HepG2 (cell line): ENCODE measurements at regions not wholly inside any gene's neighbourhood (a gene's known extent, or its start where the extent isn't known, plus 50 kb on each side); places are given as distances from the start of the nearest gene placed in this dataset.

Experiments used
- ATAC-seq: fragments of 200-7000 bp; cut with Tn5 transposase; 3 replicates; pipeline ENCODE4 v1.9.1; 2020; ENCODE audit warnings: mild to moderate bottlenecking, moderate library complexity
- BruUV-seq: library from RNA; stranded (reverse); fragments of 400-500 nt; replicated peaks from 2 replicates; lab custom pipeline; 2021; lab: Mats Ljungman, UMichigan
- CTCF ChIA-PET: fragments of 300-600 bp; formaldehyde crosslinking; extraction: SDS; loops from one replicate; lab custom pipeline; 2021; ENCODE audit warnings: low total read pairs, inconsistent platforms, low intra/inter-chr PET ratio; lab: Yijun Ruan, JAX
- POLR2A ChIA-PET: fragments of 350-600 bp; sonication (Branson Sonifier 250); formaldehyde crosslinking; loops from one replicate; lab custom pipeline; 2020; ENCODE audit warnings: antibody characterized with exemption, inconsistent platforms; lab: Yijun Ruan, JAX
- DNase-seq: peaks from one replicate; pipeline ENCODE4 v3.0.0-alpha.2; 2015; ENCODE audit warnings: low spot score
- FAIRE-seq: peaks from 3 replicates; lab custom pipeline; 2011; peaks lifted over from hg19 to GRCh38; lab: Jason Lieb, UNC
- H2AFZ ChIP-seq: one replicate; pipeline ENCODE4 v1.6.1; 2011; ENCODE audit warnings: low read length, inconsistent platforms
- H3K27ac ChIP-seq: fragments of 300-600 bp; 3 replicates; pipeline ENCODE4 v1.8.0; 2011; ENCODE audit warnings: mixed run types, mild to moderate bottlenecking, mixed read lengths, low read length, inconsistent platforms; ENCODE audit not compliant: insufficient read depth; ENCODE audit errors: extremely low read length
- H3K27me3 ChIP-seq, 2 experiments: fragments of 200-600 bp in 1 of 2; 2 replicates in 1 of 2; 3 replicates in 1 of 2; pipeline versions ENCODE4 v1.6.0 to v1.8.0; 2011; ENCODE audit warnings: low read length in 2 of 2, mild to moderate bottlenecking in 2 of 2, moderate library complexity in 2 of 2, inconsistent platforms in 1 of 2; ENCODE audit not compliant: insufficient read depth in 2 of 2, control insufficient read depth in 1 of 2
- H3K36me3 ChIP-seq, 2 experiments: fragments of 200-600 bp in 1 of 2; replicated peaks in 1 of 2; 2 replicates in 1 of 2; 3 replicates in 1 of 2; pipeline versions ENCODE4 v1.5.1 to v1.8.0; 2011; ENCODE audit warnings: low read length in 2 of 2, inconsistent platforms in 1 of 2; ENCODE audit not compliant: insufficient read depth in 2 of 2, control insufficient read depth in 1 of 2
- H3K4me1 ChIP-seq: 2 replicates; pipeline ENCODE4 v1.5.1; 2012; ENCODE audit warnings: low read length, inconsistent platforms; ENCODE audit not compliant: insufficient read depth
- H3K4me2 ChIP-seq: 2 replicates; pipeline ENCODE4 v1.6.0; 2011; ENCODE audit warnings: low read depth, low read length, inconsistent platforms
- H3K4me3 ChIP-seq, 3 experiments: fragments of 200-600 bp in 1 of 3; sonication (generic), shearing (Covaris generic) in 1 of 3; replicated peaks in 1 of 3; 2 replicates each; pipeline ENCODE4 v1.5.1; 2011 to 2016; ENCODE audit warnings: low read length in 3 of 3, inconsistent platforms in 2 of 3, low read depth in 2 of 3, mild to moderate bottlenecking in 2 of 3, control low read depth in 1 of 3, mixed read lengths in 1 of 3; ENCODE audit not compliant: insufficient read depth in 1 of 3
- H3K79me2 ChIP-seq: one replicate; pipeline ENCODE4 v1.6.1; 2011; ENCODE audit warnings: low read length, inconsistent platforms; ENCODE audit not compliant: insufficient read depth
- H3K9ac ChIP-seq: 2 replicates; pipeline ENCODE4 v1.6.0; 2011; ENCODE audit warnings: mild to moderate bottlenecking, low read depth, low read length, inconsistent platforms; ENCODE audit not compliant: insufficient read depth
- H3K9me3 ChIP-seq: 2 replicates; pipeline ENCODE4 v1.5.1; 2012; ENCODE audit warnings: mild to moderate bottlenecking, low read length
- H4K20me1 ChIP-seq: 2 replicates; pipeline ENCODE4 v1.6.0; 2011; ENCODE audit warnings: inconsistent platforms, mild to moderate bottlenecking, low read length, moderate library complexity; ENCODE audit not compliant: insufficient read depth
- DMAP1 ChIP-seq: IDR thresholded peaks from 2 replicates; pipeline ENCODE4 v1.6.1; 2016
- ETV5 ChIP-seq: IDR thresholded peaks from 2 replicates; pipeline ENCODE4 v1.6.1; 2018; ENCODE audit warnings: missing biosample characterization, missing genetic modification reagents, inconsistent platforms, borderline replicate concordance
- HNF1A ChIP-seq, 2 experiments: sonication (generic) in 1 of 2; formaldehyde crosslinking in 1 of 2; IDR thresholded peaks; 2 replicates each; pipeline versions ENCODE4 v1.4.0 to v1.6.1; 2016 to 2020; ENCODE audit warnings: borderline replicate concordance in 1 of 2, low read depth in 1 of 2, mild to moderate bottlenecking in 1 of 2, missing genetic modification reagents in 1 of 2
- JARID2 ChIP-seq: sonication (generic); formaldehyde crosslinking; IDR thresholded peaks from 2 replicates; pipeline ENCODE4 v1.8.1; 2023; ENCODE audit warnings: missing genetic modification reagents, inconsistent platforms; ENCODE audit not compliant: insufficient replicate concordance
- POGZ ChIP-seq: sonication (generic); formaldehyde crosslinking; IDR thresholded peaks from 2 replicates; pipeline ENCODE4 v1.4.0; 2020; ENCODE audit warnings: mild to moderate bottlenecking, missing genetic modification reagents
- RERE ChIP-seq: IDR thresholded peaks from 2 replicates; pipeline ENCODE4 v1.6.1; 2016; ENCODE audit warnings: low read depth, missing genetic modification reagents, missing compliant biosample characterization
- SIN3B ChIP-seq: fragments of 150-350 bp; IDR thresholded peaks from 2 replicates; pipeline ENCODE4 v1.6.1; 2014; ENCODE audit warnings: low read length
- TCF7 ChIP-seq: sonication (generic); IDR thresholded peaks from 2 replicates; pipeline ENCODE4 v1.6.1; 2016; ENCODE audit warnings: antibody characterized with exemption, low read depth
- ZFP82 ChIP-seq: sonication (generic); formaldehyde crosslinking; IDR thresholded peaks from 2 replicates; pipeline ENCODE4 v1.5.1; 2020; ENCODE audit warnings: mild to moderate bottlenecking, missing genetic modification reagents, borderline replicate concordance
- ZNF251 ChIP-seq: sonication (generic); formaldehyde crosslinking; IDR thresholded peaks from 2 replicates; pipeline ENCODE4 v1.9.0; 2021; ENCODE audit warnings: mild to moderate bottlenecking, missing genetic modification reagents
- ZNF354B ChIP-seq: sonication (generic); formaldehyde crosslinking; IDR thresholded peaks from 2 replicates; pipeline ENCODE4 v1.8.0; 2022; ENCODE audit warnings: mild to moderate bottlenecking, missing genetic modification reagents
- ZNF574 ChIP-seq: sonication (generic); formaldehyde crosslinking; IDR thresholded peaks from 2 replicates; pipeline ENCODE4 v1.4.0; 2020; ENCODE audit warnings: missing genetic modification reagents
- WGBS: methylation state at CpG from one replicate; pipeline ENCODE4 v1.1.6; 2017; ENCODE audit warnings: low lambda C conversion rate; 5-methylcytosine and 5-hydroxymethylcytosine counted together
- in situ Hi-C: cut with HindIII; loops from 2 replicates; pipeline ENCODE4 v1.10.0; 2017; ENCODE audit warnings: low pct_unique_long_range_greater_than_20kb; ENCODE audit not compliant: extremely low pct_ligation_motif_present
- intact Hi-C: fragments of 100-400 bp; cut with micrococcal nuclease; formaldehyde crosslinking; loops from one replicate; pipeline ENCODE4 v1.10.0; 2022; ENCODE audit not compliant: unreplicated experiment

- TF ChIP-seq ZFP82 (no peak), HNF1A (IDR thresholded peaks at IDR 0.05; ENCODE audit: low read depth) (no peak), HNF1A (CRISPR knock-in tag; IDR thresholded peaks at IDR 0.05; ENCODE audit: borderline replicate concordance) (no peak), TCF7 (no peak), ZNF251 (CRISPR knock-in tag) (no peak), POGZ (CRISPR knock-in tag) (no peak), JARID2 (CRISPR knock-in tag) (no peak), DMAP1 (no peak)
Measured at GRCh38 chr7:25770670-25771069, 381.3 kb upstream of the NFE2L3 start (continued).

GRCh38 chr7:25771491-25771890, 380.5 kb upstream of the NFE2L3 start:
- Histone ChIP-seq H3K4me1 (no peaks in the 10 kb centered on the region), H3K36me3 (no peaks in the 10 kb centered on the region), H3K79me2 (no peaks in the 10 kb centered on the region), H2AFZ (no peak overlapping the region), H3K9ac (no peak overlapping the region), H4K20me1 (no peaks in the 10 kb centered on the region), H3K4me2 (no peak overlapping the region), H3K9me3 (no peaks in the 10 kb centered on the region), H3K4me3 (no peak overlapping the region), H3K27me3 (0 out of 5 replicates have a peak, but pooled peaks cover 0 to 3% of the 10 kb centered on the region in 2 experiments), H3K27ac (no peak overlapping the region)
- intact Hi-C loops (no loop called here), in situ Hi-C loops (no loop called here)
- CTCF ChIA-PET: no interaction called here
- no TSS peak for BruUV-seq
- POLR2A ChIA-PET: no interaction called here
- FAIRE-seq (no peak), ATAC-seq (no peak), DNase-seq (no peak)
- 49% methylated on average over 4 of the region's 4 CpGs for WGBS
- TF ChIP-seq RERE (CRISPR knock-in tag) (no peak), ETV5 (CRISPR knock-in tag) (no peak), ZNF574 (no peak), SIN3B (no peak), ZNF354B (CRISPR knock-in tag) (no peak)
